WI38 (cell line): ENCODE measurements at regions not wholly inside any gene's neighbourhood (a gene's known extent, or its start where the extent isn't known, plus 50 kb on each side); places are given as distances from the start of the nearest gene placed in this dataset.
A peak's percentile ranks its signal among the peaks of the same experiment; 100 is the strongest.

ENCODE experiments used
- H3K4me3 ChIP-seq: 2 replicates; pipeline ENCODE4 v1.5.1; 2011; ENCODE audit warnings: low read depth, mild to moderate bottlenecking, control low read depth, low read length
- CTCF ChIP-seq: IDR thresholded peaks from 2 replicates; pipeline ENCODE4 v1.5.1; 2012; ENCODE audit warnings: low read depth, mild to moderate bottlenecking, control low read depth, low read length

GRCh38 chr15:62737551-62737950 is 305.0 kb upstream of the TPM1 start:
- H3K4me3 ChIP-seq = no peak overlapping the region
- no peak for TF ChIP-seq CTCF

GRCh38 chr15:62739082-62739481 is 303.5 kb upstream of the TPM1 start:
- H3K4me3 ChIP-seq = no peak overlapping the region
- TF ChIP-seq CTCF = no peak

GRCh38 chr15:62739507-62739906 is 303.0 kb upstream of the TPM1 start:
- no peak for TF ChIP-seq CTCF
- no peak overlapping the region for H3K4me3 ChIP-seq

GRCh38 chr15:62740141-62741004 is 302.2 kb upstream of the TPM1 start:
- no peak for TF ChIP-seq CTCF
- no peak overlapping the region for H3K4me3 ChIP-seq

- no peak for TF ChIP-seq CTCF
- no peak overlapping the region for H3K4me3 ChIP-seq
Measured at GRCh38 chr15:62741106-62741505, 301.4 kb upstream of the TPM1 start.

GRCh38 chr15:62742409-62743171 is 300.0 kb upstream of the TPM1 start:
- H3K4me3 ChIP-seq = no peak overlapping the region
- TF ChIP-seq CTCF = peak; percentile 77

GRCh38 chr15:62745621-62746225 is 296.8 kb upstream of the TPM1 start:
- no peak overlapping the region for H3K4me3 ChIP-seq
- no peak for TF ChIP-seq CTCF
